SU-DHL-6 (cell line): ENCODE measurements at regions not wholly inside any gene's neighbourhood (a gene's known extent, or its start where the extent isn't known, plus 50 kb on each side); places are given as distances from the start of the nearest gene placed in this dataset.

Experiments used
- H2AFZ ChIP-seq: fragments of 200-600 bp; sonication (generic); 2 replicates; pipeline ENCODE4 v1.6.1; 2014; ENCODE audit warnings: low read depth, mild to moderate bottlenecking, moderate library complexity, mixed read lengths, antibody characterized with exemption, low read length; ENCODE audit not compliant: severe bottlenecking
- H3F3A ChIP-seq: fragments of 200-600 bp; shearing (Covaris generic); 2 replicates; pipeline ENCODE4 v1.6.0; 2016; ENCODE audit warnings: antibody characterized with exemption, mild to moderate bottlenecking; ENCODE audit not compliant: insufficient read depth
- H3K27ac ChIP-seq: fragments of 200-600 bp; sonication (generic); 2 replicates; pipeline ENCODE4 v1.5.1; 2016; ENCODE audit warnings: low read depth, mild to moderate bottlenecking, low read length, moderate library complexity, mixed read lengths
- H3K27me3 ChIP-seq: fragments of 200-600 bp; sonication (generic), shearing (Covaris generic); 2 replicates; pipeline ENCODE4 v1.6.0; 2014; ENCODE audit warnings: mild to moderate bottlenecking, low read length
- H3K36me3 ChIP-seq: fragments of 200-600 bp; sonication (generic); 2 replicates; pipeline ENCODE4 v1.6.1; 2014; ENCODE audit warnings: mild to moderate bottlenecking, low read length, mixed read lengths
- H3K4me2 ChIP-seq: fragments of 300-600, 200-600 bp; shearing (Covaris generic), sonication (generic); 2 replicates; pipeline ENCODE4 v1.6.0; 2014; ENCODE audit warnings: low read length, low read depth, mild to moderate bottlenecking; ENCODE audit not compliant: poor library complexity, severe bottlenecking
- H3K4me3 ChIP-seq: fragments of 200-600 bp; sonication (generic); 2 replicates; pipeline ENCODE4 v1.5.1; 2014; ENCODE audit warnings: antibody characterized with exemption, low read length, mild to moderate bottlenecking, mixed read lengths; ENCODE audit not compliant: insufficient read depth, poor library complexity, severe bottlenecking
- H3K79me2 ChIP-seq: fragments of 200-600 bp; sonication (generic); 2 replicates; pipeline ENCODE4 v1.6.1; 2014; ENCODE audit warnings: mild to moderate bottlenecking, low read length, moderate library complexity; ENCODE audit not compliant: insufficient read depth
- H3K9ac ChIP-seq: fragments of 200-600 bp; sonication (generic); 2 replicates; pipeline ENCODE4 v1.7.0; 2014; ENCODE audit warnings: mild to moderate bottlenecking, low read length
- H3K9me2 ChIP-seq: fragments of 200-600 bp; sonication (generic); replicated peaks from 2 replicates; pipeline ENCODE4 v1.6.1; 2014; ENCODE audit warnings: low read length; ENCODE audit not compliant: insufficient read depth
- H3K9me3 ChIP-seq: fragments of 200-600 bp; sonication (generic); 2 replicates; pipeline ENCODE4 v1.6.1; 2014; ENCODE audit warnings: low read length, mixed read lengths; ENCODE audit not compliant: insufficient read depth
- H4K20me1 ChIP-seq: fragments of 200-600 bp; sonication (generic); 2 replicates; pipeline ENCODE4 v1.6.1; 2014; ENCODE audit warnings: low read depth, mild to moderate bottlenecking, antibody characterized with exemption, low read length, moderate library complexity, mixed read lengths
- CTCF ChIP-seq: fragments of 200-600 bp; sonication (generic); IDR thresholded peaks from one replicate; pipeline ENCODE4 v1.5.1; 2017; ENCODE audit warnings: antibody characterized with exemption, mild to moderate bottlenecking, low read length, moderate library complexity; ENCODE audit not compliant: insufficient read depth, poor library complexity, severe bottlenecking
- EZH2phosphoT487 ChIP-seq: fragments of 200-600 bp; sonication (generic), shearing (Covaris generic); conservative IDR thresholded peaks from 2 replicates; pipeline ENCODE4 v1.6.1; 2018; ENCODE audit warnings: mild to moderate bottlenecking, antibody characterized with exemption, low read length, moderate library complexity, mixed read lengths

- no peaks in the 10 kb centered on the region for H3K9me2 ChIP-seq
- no peak overlapping the region for H2AFZ ChIP-seq
- no peak overlapping the region for H3K4me3 ChIP-seq
- no peak overlapping the region for H3K9ac ChIP-seq
- H4K20me1 ChIP-seq: no peaks in the 10 kb centered on the region
- no peaks in the 10 kb centered on the region for H3K27me3 ChIP-seq
- H3F3A ChIP-seq: no peaks in the 10 kb centered on the region
- H3K27ac ChIP-seq: no peak overlapping the region
- no peaks in the 10 kb centered on the region for H3K9me3 ChIP-seq
- H3K4me2 ChIP-seq: no peak overlapping the region
- no peaks in the 10 kb centered on the region for H3K36me3 ChIP-seq
- no peak for TF ChIP-seq EZH2phosphoT487
- no peak for TF ChIP-seq CTCF
- H3K79me2 ChIP-seq: no peaks in the 10 kb centered on the region
These were observed 230.5 kb downstream of the PIK3R1 start for GRCh38 chr5:68446070-68446357.

- Histone ChIP-seq H3K27me3 (no peaks in the 10 kb centered on the region), H4K20me1 (no peaks in the 10 kb centered on the region), H3K9ac (no peak overlapping the region), H3K79me2 (no peaks in the 10 kb centered on the region), H2AFZ (no peak overlapping the region), H3K4me3 (no peak overlapping the region), H3K27ac (no peak overlapping the region), H3K4me2 (no peak overlapping the region), H3F3A (no peaks in the 10 kb centered on the region), H3K36me3 (no peaks in the 10 kb centered on the region), H3K9me2 (no peaks in the 10 kb centered on the region), H3K9me3 (no peaks in the 10 kb centered on the region)
- TF ChIP-seq EZH2phosphoT487 (no peak), CTCF (no peak)
These were observed 230.9 kb downstream of the PIK3R1 start for GRCh38 chr5:68446487-68446894.

GRCh38 chr5:68447136-68447929, 231.8 kb downstream of the PIK3R1 start:
- Histone ChIP-seq H3K9me3 (no peaks in the 10 kb centered on the region), H3K9ac (no peak overlapping the region), H3F3A (no peaks in the 10 kb centered on the region), H3K4me2 (no peak overlapping the region), H3K9me2 (no peaks in the 10 kb centered on the region), H3K36me3 (no peaks in the 10 kb centered on the region), H3K27me3 (no peaks in the 10 kb centered on the region), H3K4me3 (no peak overlapping the region), H2AFZ (no peak overlapping the region), H4K20me1 (no peaks in the 10 kb centered on the region), H3K79me2 (no peaks in the 10 kb centered on the region), H3K27ac (no peak overlapping the region)
- no peak for TF ChIP-seq CTCF
